ENCODE measurements at regions not wholly inside any gene's neighbourhood (a gene's known extent, or its start where the extent isn't known, plus 50 kb on each side); places are given as distances from the start of the nearest gene placed in this dataset.

DNA sequence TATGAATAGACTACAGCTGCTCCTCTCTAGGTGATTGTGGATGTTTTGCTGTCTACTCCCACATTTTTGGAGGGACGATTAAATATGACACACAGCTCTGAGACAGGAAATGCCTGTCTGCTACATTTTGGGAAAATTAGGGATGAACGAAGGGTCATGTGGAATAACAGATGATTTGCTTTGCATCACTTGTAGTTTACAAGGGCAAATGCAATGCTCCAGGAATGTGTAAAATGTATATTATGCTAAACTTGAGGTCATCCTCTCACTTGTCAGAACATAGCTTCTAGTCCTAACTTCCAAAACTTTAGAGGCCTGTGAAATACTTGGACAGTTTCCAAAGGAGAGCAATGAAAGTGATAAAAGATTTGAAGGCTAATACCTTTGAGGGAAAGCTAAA lies 284.2 kb upstream of the DACH1 start:
- ChIA-PET CTCF (no interaction called here), POLR2A (no interaction called here)
- peak; percentile 82 for DNase-seq (ENCODE audit: low read depth)
- Histone ChIP-seq H3K36me3 (ENCODE audit: control insufficient read depth, insufficient read depth, low read length) (no peaks in the 10 kb centered on the region), H3K4me3 (ENCODE audit: low read depth, low read length) (no peak overlapping the region), H3K27me3 (ENCODE audit: control insufficient read depth, insufficient read depth, low read length) (no peaks in the 10 kb centered on the region)
- TF ChIP-seq CTCF (IDR thresholded peaks at IDR 0.05; ENCODE audit: insufficient read depth, low read depth, low read length) = no peak

DNA sequence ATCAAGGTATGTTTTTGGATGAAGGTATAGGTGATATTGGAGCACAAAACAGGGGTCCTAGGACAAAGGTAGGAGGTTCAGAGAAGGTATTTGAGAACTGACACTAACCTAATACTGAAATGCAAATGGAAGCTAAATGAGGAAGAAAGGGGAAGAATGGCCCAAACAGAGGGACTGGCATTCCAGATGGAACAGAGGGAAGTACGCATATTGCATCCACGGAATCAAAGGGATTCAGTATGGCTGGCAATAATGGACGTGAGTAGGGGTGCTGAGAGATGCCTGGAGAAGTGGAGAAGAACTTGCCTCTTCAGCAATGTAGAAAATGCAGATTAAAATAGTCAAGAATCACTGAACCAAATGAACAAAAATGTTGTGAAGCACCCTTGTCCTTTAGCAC lies 283.5 kb upstream of the DACH1 start:
- Histone ChIP-seq H3K36me3 (ENCODE audit: control insufficient read depth, insufficient read depth, low read length) (no peaks in the 10 kb centered on the region), H3K4me3 (ENCODE audit: low read depth, low read length) (no peak overlapping the region), H3K27me3 (ENCODE audit: control insufficient read depth, insufficient read depth, low read length) (no peaks in the 10 kb centered on the region)
- DNase-seq (ENCODE audit: low read depth) = no peak
- POLR2A ChIA-PET = no interaction called here
- CTCF ChIA-PET = interaction anchor here (0.6 kb wide), 1 partner anchor 61 kb away, joined by 3 read pairs; no protein-coding TSS in a partner anchor
- TF ChIP-seq CTCF (IDR thresholded peaks at IDR 0.05; ENCODE audit: insufficient read depth, low read depth, low read length) = no peak

DNA sequence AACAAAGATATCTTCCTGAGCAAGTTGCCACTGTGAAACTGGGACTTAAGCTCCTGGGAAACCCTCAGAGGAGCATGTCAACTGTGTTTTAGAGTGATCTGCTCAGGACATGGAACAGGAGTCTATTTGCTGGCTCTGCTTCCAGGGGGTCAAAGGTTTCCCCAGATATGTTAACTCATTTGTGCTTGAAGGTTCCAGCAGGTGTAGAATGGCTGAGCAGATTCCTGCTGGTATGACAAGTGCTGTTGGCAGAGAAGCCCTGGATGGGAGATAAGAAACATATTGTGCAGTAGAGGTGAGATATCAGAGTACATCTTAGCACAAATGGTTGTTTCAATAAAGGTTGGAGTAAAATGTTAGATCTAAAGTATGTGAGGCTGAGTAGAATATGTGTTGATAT lies 282.7 kb upstream of the DACH1 start:
- Histone ChIP-seq H3K4me3 (ENCODE audit: low read depth, low read length) (no peak overlapping the region), H3K27me3 (ENCODE audit: control insufficient read depth, insufficient read depth, low read length) (no peaks in the 10 kb centered on the region), H3K36me3 (ENCODE audit: control insufficient read depth, insufficient read depth, low read length) (no peaks in the 10 kb centered on the region)
- POLR2A ChIA-PET = no interaction called here
- no peak for DNase-seq (ENCODE audit: low read depth)
- no peak for TF ChIP-seq CTCF (IDR thresholded peaks at IDR 0.05; ENCODE audit: insufficient read depth, low read depth, low read length)
- CTCF ChIA-PET = no interaction called here

DNA sequence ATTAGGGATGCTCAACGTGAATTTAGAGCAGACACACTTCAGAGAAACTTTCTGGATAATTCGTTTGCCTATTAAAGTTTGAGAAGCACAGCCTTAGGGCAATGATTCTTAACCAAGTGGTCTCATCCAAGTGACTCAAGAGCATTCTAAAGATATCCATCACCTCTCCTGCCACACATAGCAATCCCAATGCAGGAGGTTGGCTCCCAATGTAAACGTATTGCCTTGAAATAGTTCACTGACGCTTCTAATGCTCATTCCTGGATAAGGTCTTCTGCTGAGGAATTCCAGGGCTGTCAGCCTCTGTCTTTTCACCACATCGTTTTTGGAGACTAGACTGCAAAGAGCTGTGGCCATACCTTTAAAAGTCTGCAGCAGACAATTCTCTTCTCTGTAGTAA lies 279.8 kb upstream of the DACH1 start:
- POLR2A ChIA-PET = no interaction called here
- no peak overlapping the region for H3K4me3 ChIP-seq (ENCODE audit: low read depth, low read length)
- CTCF ChIA-PET = no interaction called here
- TF ChIP-seq CTCF (IDR thresholded peaks at IDR 0.05; ENCODE audit: insufficient read depth, low read depth, low read length) = no peak
- H3K36me3 ChIP-seq (ENCODE audit: control insufficient read depth, insufficient read depth, low read length) = no peaks in the 10 kb centered on the region
- no peaks in the 10 kb centered on the region for H3K27me3 ChIP-seq (ENCODE audit: control insufficient read depth, insufficient read depth, low read length)
- DNase-seq (ENCODE audit: low read depth) = no peak

DNA sequence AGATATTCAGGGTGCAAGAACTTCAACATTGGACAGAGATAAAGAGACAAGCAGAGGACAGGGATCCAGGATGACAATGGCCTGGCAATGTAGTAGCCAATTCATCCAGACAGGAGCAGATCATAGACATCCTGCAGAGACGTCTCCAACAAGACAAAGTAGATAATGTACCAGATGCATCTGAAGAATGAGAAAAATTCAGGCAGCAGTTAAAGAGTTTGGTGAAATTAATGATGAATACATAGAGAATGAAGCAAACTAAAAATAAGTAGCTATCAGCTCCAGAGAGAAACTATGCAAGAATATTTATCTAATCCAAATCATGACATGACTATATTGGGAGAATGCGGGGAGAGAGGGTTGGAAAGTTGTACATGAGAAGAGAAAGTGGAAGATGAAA lies 278.4 kb upstream of the DACH1 start:
- ChIA-PET POLR2A (no interaction called here), CTCF (no interaction called here)
- Histone ChIP-seq H3K27me3 (ENCODE audit: control insufficient read depth, insufficient read depth, low read length) (no peaks in the 10 kb centered on the region), H3K36me3 (ENCODE audit: control insufficient read depth, insufficient read depth, low read length) (no peaks in the 10 kb centered on the region), H3K4me3 (ENCODE audit: low read depth, low read length) (no peak overlapping the region)
- no peak for TF ChIP-seq CTCF (IDR thresholded peaks at IDR 0.05; ENCODE audit: insufficient read depth, low read depth, low read length)
- no peak for DNase-seq (ENCODE audit: low read depth)
